ENCODE measurements at regions not wholly inside any gene's neighbourhood (a gene's known extent, or its start where the extent isn't known, plus 50 kb on each side); places are given as distances from the start of the nearest gene placed in this dataset.
"Not testable (repeated sequence)": the region's sequence is repeated elsewhere in the genome, so short reads cannot be mapped to it uniquely, and the experiment has no call there.

DNA sequence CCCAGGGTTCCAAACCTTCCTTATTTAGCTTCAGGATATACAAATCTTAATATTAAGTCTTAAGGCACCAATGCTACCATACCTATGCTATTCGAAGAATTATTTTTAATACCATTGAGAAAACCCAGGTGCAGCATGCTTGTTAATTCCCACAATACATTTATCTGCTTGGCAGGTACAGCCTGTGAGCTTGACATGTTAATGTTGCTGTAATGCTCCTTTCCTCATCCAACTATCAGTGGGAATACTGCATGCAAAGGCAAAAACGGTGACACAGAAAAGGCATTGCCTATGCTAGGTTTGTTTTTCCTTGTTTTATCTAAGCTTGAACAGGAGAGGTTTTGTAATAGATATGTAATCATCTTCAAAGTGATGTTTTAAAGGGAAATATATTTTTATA, 135.7 kb upstream of the COX7C start:
- H3K27me3 ChIP-seq, result no peaks in the 10 kb centered on the region
- FAIRE-seq (no peak), ATAC-seq (no peak), DNase-seq (no peak)
- intact Hi-C loops (cut with DNase I), result no loop called here
- H3K4me1 ChIP-seq, result no peaks in the 10 kb centered on the region
- no peak overlapping the region for H3K4me3 ChIP-seq
- H3K9me3 ChIP-seq, result no peaks in the 10 kb centered on the region
- no peak for TF ChIP-seq CTCF (IDR thresholded peaks at IDR 0.05)
- no peak overlapping the region for H3K27ac ChIP-seq
- WGBS, 2 donors, result 20 to 22% methylated on average over 2 of the region's 2 CpGs
- H3K36me3 ChIP-seq, result no peaks in the 10 kb centered on the region

DNA sequence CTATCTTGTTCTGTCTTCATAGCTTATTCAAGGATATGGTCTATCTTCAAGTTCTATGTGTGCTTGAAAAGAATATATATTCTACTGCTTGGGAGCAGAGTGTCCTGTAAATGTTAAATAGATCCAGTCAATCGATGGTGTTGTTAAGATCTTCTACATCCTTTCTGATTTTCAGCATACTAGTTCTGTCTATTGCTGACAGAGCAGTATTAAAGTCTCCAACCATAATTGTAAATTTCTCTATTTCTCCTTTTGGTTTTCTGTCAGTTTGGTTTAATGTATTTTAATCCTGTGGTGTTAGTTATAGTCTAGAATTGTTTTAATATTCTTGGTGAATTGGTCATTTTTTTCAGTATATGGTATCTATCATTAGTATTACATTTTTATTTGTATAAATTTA, 124.0 kb upstream of the COX7C start:
- DNase-seq (no peak), ATAC-seq (no peak), FAIRE-seq (no peak)
- no peak overlapping the region for H3K4me3 ChIP-seq
- peaks cover 0 to 3% (median 0%) of the 10 kb centered on the region in 4 donors for H3K27me3 ChIP-seq
- no peaks in the 10 kb centered on the region for H3K9me3 ChIP-seq
- no peaks in the 10 kb centered on the region for H3K36me3 ChIP-seq
- no peak overlapping the region for H3K27ac ChIP-seq
- intact Hi-C loops (cut with DNase I), result no loop called here
- WGBS, 2 donors, result 29 to 86% methylated on average over 1 of the region's 1 CpG
- H3K4me1 ChIP-seq, result no peaks in the 10 kb centered on the region
- TF ChIP-seq CTCF (IDR thresholded peaks at IDR 0.05), result no peak

DNA sequence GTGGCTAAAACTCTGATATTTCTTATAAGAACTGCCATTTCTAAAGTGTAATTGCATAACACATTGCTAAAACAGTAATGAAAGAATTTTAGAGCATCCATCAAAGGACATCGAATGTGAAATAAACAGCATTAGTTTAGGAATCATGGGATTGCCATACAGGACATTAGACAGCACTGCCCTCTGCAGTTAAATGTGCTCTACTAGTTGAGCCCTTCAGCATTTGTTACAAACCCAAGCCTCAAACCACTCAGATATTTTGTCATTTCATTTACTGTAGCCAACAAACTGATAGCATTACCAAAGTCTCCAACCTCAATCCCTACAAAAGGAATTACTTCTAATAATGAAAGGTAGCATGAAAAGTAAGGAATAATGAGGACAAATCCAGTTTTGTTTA, 116.8 kb upstream of the COX7C start:
- no peak for DNase-seq
- H3K27ac ChIP-seq, result no peak overlapping the region
- H3K27me3 ChIP-seq, result no peaks in the 10 kb centered on the region
- H3K9me3 ChIP-seq, result no peaks in the 10 kb centered on the region
- TF ChIP-seq CTCF (IDR thresholded peaks at IDR 0.05), result no peak
- no peak overlapping the region for H3K4me3 ChIP-seq
- no peaks in the 10 kb centered on the region for H3K36me3 ChIP-seq
- H3K4me1 ChIP-seq, result no peaks in the 10 kb centered on the region
- no peak for FAIRE-seq
- no peak for ATAC-seq
- WGBS, 2 donors, result 34 to 56% methylated on average over 1 of the region's 1 CpG
- intact Hi-C loops (cut with DNase I), result no loop called here

GRCh38 chr5:86507574-86507973, 110.2 kb upstream of the COX7C start:
- H3K9me3 ChIP-seq, result no peaks in the 10 kb centered on the region
- no peak for TF ChIP-seq CTCF (IDR thresholded peaks at IDR 0.05)
- H3K4me3 ChIP-seq, result no peak overlapping the region
- FAIRE-seq, result no peak
- H3K4me1 ChIP-seq, result no peaks in the 10 kb centered on the region
- DNase-seq, result no peak
- no peak overlapping the region for H3K27ac ChIP-seq
- intact Hi-C loops (cut with DNase I), result no loop called here
- no peaks in the 10 kb centered on the region for H3K27me3 ChIP-seq
- H3K36me3 ChIP-seq, result no peaks in the 10 kb centered on the region
- ATAC-seq, result no peak
- 89 to 95% methylated on average over 4 of the region's 4 CpGs for WGBS, 2 donors

DNA sequence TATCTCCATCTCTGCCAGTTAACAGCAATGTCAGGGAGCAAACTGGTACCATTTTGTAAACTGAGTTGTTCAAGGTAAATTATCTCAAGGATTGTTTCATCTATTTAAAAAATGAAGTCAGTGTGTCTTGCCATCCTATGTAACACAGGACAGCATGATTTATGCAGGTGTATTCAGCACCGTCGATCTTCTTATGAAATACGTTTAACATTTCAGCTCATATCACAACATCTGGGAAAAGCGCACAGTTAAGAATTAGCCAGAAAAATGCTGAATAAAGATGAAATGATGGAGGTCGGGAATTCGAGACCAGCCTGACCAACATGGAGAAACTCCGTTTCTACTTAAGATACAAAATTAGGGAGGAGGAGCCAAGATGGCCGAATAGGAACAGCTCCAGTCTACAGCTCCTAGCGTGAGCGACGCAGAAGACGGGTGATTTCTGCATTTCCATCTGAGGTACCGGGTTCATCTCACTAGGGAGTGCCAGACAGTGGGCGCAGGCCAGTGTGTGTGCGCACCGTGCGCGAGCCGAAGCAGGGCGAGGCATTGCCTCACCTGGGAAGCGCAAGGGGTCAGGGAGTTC, 107.3 kb upstream of the COX7C start:
- H3K9me3 ChIP-seq; intact Hi-C loops (cut with DNase I); H3K27ac ChIP-seq; ATAC-seq; H3K4me1 ChIP-seq; FAIRE-seq; H3K36me3 ChIP-seq; H3K4me3 ChIP-seq; H3K27me3 ChIP-seq; DNase-seq: not testable (repeated sequence)
- WGBS, 2 donors, result 84% methylated on average over 9 to 12 of the region's 21 CpGs

Measured in pancreas (tissue), 10 donors.